ENCODE measurements at regions not wholly inside any gene's neighbourhood (a gene's known extent, or its start where the extent isn't known, plus 50 kb on each side); places are given as distances from the start of the nearest gene placed in this dataset.

GRCh38 chrX:113770071-113770470 is 813.8 kb upstream of the HTR2C start:
- TF ChIP-seq YY1 (IDR thresholded peaks at IDR 0.05; ENCODE audit: insufficient read depth, insufficient read length) (no peak), SUZ12 (IDR thresholded peaks at IDR 0.05; ENCODE audit: extremely low read depth, insufficient read depth, insufficient read length) (no peak), ZNF274 (IDR thresholded peaks at IDR 0.05; ENCODE audit: low read depth, low read length) (no peak)
